ENCODE measurements at regions not wholly inside any gene's neighbourhood (a gene's known extent, or its start where the extent isn't known, plus 50 kb on each side); places are given as distances from the start of the nearest gene placed in this dataset.

GRCh38 chr4:71866212-71866885 lies 82.5 kb upstream of the GC start:
- ATAC-seq: no peak
- Histone ChIP-seq H3K4me3 (no peak overlapping the region), H3K4me1 (no peaks in the 10 kb centered on the region), H3K9me3 (peaks cover 0 to 36% (median 11%) of the 10 kb centered on the region in 12 donors), H3K27ac (no peak overlapping the region), H3K27me3 (no peaks in the 10 kb centered on the region), H3K36me3 (no peaks in the 10 kb centered on the region)
- WGBS, 4 donors: 82 to 91% (median 86%) methylated on average over 4 of the region's 4 CpGs
- intact Hi-C loops (cut with DNase I): no loop called here
- TF ChIP-seq POLR2A (IDR thresholded peaks at IDR 0.05) (no peak), CTCF (IDR thresholded peaks at IDR 0.05) (no peak)
- no peak for DNase-seq

- ATAC-seq (no peak), DNase-seq (no peak)
- intact Hi-C loops (cut with DNase I): no loop called here
- TF ChIP-seq POLR2A (IDR thresholded peaks at IDR 0.05) (no peak), CTCF (IDR thresholded peaks at IDR 0.05) (no peak)
- H3K9me3 ChIP-seq: peaks cover 0 to 23% (median 4%) of the 10 kb centered on the region in 12 donors
- H3K4me3 ChIP-seq: no peak overlapping the region
- H3K27ac ChIP-seq: no peak overlapping the region
- H3K4me1 ChIP-seq: no peaks in the 10 kb centered on the region
- H3K36me3 ChIP-seq: no peaks in the 10 kb centered on the region
- no peaks in the 10 kb centered on the region for H3K27me3 ChIP-seq
- WGBS, 4 donors: 84 to 90% (median 86%) methylated on average over 1 of the region's 1 CpG
Observed at GRCh38 chr4:71867598-71867997, 83.7 kb upstream of the GC start.

GRCh38 chr4:71870456-71870855 lies 86.6 kb upstream of the GC start:
- ATAC-seq (no peak), DNase-seq (no peak)
- WGBS, 4 donors: 69 to 83% (median 79%) methylated on average over 5 of the region's 5 CpGs
- Histone ChIP-seq H3K4me3 (no peak overlapping the region), H3K27me3 (no peaks in the 10 kb centered on the region), H3K9me3 (peaks cover 0 to 5% (median 0%) of the 10 kb centered on the region in 12 donors), H3K4me1 (no peaks in the 10 kb centered on the region), H3K36me3 (no peaks in the 10 kb centered on the region), H3K27ac (no peak overlapping the region)
- intact Hi-C loops (cut with DNase I): no loop called here
- TF ChIP-seq CTCF (IDR thresholded peaks at IDR 0.05): no peak
- no peak for TF ChIP-seq POLR2A (IDR thresholded peaks at IDR 0.05)

- no peaks in the 10 kb centered on the region for H3K27me3 ChIP-seq
- 86 to 92% (median 89%) methylated on average over 4 of the region's 4 CpGs for WGBS, 4 donors
- intact Hi-C loops (cut with DNase I): no loop called here
- no peaks in the 10 kb centered on the region for H3K36me3 ChIP-seq
- DNase-seq (no peak), ATAC-seq (no peak)
- no peaks in the 10 kb centered on the region for H3K4me1 ChIP-seq
- H3K4me3 ChIP-seq: no peak overlapping the region
- H3K9me3 ChIP-seq: peaks cover 0 to 4% (median 0%) of the 10 kb centered on the region in 12 donors
- TF ChIP-seq CTCF (IDR thresholded peaks at IDR 0.05) (no peak), POLR2A (IDR thresholded peaks at IDR 0.05) (no peak)
- no peak overlapping the region for H3K27ac ChIP-seq
Observed at GRCh38 chr4:71872221-71872620, 88.3 kb upstream of the GC start.

All from heart left ventricle (tissue), 16 donors.